Medulla oblongata (tissue), 1 donor: ENCODE measurements at regions not wholly inside any gene's neighbourhood (a gene's known extent, or its start where the extent isn't known, plus 50 kb on each side); places are given as distances from the start of the nearest gene placed in this dataset.
"Not testable (repeated sequence)": the region's sequence is repeated elsewhere in the genome, so short reads cannot be mapped to it uniquely, and the experiment has no call there.

Source experiments
- DNase-seq: peaks from one replicate; pipeline ENCODE4 v3.0.0-alpha.2; 2015; ENCODE audit errors: extremely low spot score

- DNase-seq = no peak
Measured at GRCh38 chr2:21332993-21333625, 209.3 kb downstream of the TDRD15 start.

- DNase-seq = no peak
Measured at GRCh38 chr2:21333684-21334083, 209.9 kb downstream of the TDRD15 start.

- DNase-seq = no peak
Measured at GRCh38 chr2:21346984-21347383, 223.2 kb downstream of the TDRD15 start.

- DNase-seq = no peak
Measured at GRCh38 chr2:21353879-21354679, 230.3 kb downstream of the TDRD15 start.

GRCh38 chr2:21356086-21356856 lies 232.5 kb downstream of the TDRD15 start:
- no peak for DNase-seq

- DNase-seq = no peak
Measured at GRCh38 chr2:21356857-21357255, 233.1 kb downstream of the TDRD15 start.

- no peak for DNase-seq
Measured at GRCh38 chr2:21358976-21359375, 235.2 kb downstream of the TDRD15 start.

GRCh38 chr2:21361384-21361783 lies 237.6 kb downstream of the TDRD15 start:
- no peak for DNase-seq

GRCh38 chr2:21361957-21362486 lies 238.3 kb downstream of the TDRD15 start:
- no peak for DNase-seq

- DNase-seq = no peak
Measured at GRCh38 chr2:21363364-21363763, 239.6 kb downstream of the TDRD15 start.

GRCh38 chr2:21367421-21367820 lies 243.7 kb downstream of the TDRD15 start:
- DNase-seq = no peak

GRCh38 chr2:21369787-21370186 lies 246.0 kb downstream of the TDRD15 start:
- no peak for DNase-seq

GRCh38 chr2:21371499-21372003 lies 247.8 kb downstream of the TDRD15 start:
- DNase-seq = no peak

GRCh38 chr2:21372654-21373053 lies 248.9 kb downstream of the TDRD15 start:
- peak; percentile 50 for DNase-seq

- DNase-seq = peak; percentile 31
Measured at GRCh38 chr2:21376864-21377263, 253.1 kb downstream of the TDRD15 start.

GRCh38 chr2:21379140-21379539 lies 255.4 kb downstream of the TDRD15 start:
- no peak for DNase-seq

- not testable (repeated sequence) for DNase-seq
Measured at GRCh38 chr2:21379668-21380067, 255.9 kb downstream of the TDRD15 start.

- DNase-seq = peak; percentile 73
Measured at GRCh38 chr2:21381421-21381820, 257.7 kb downstream of the TDRD15 start.

- peak; percentile 76 for DNase-seq
Measured at GRCh38 chr2:21382701-21383520, 259.1 kb downstream of the TDRD15 start.

- no peak for DNase-seq
Measured at GRCh38 chr2:21386666-21387065, 262.9 kb downstream of the TDRD15 start.

- DNase-seq = no peak
Measured at GRCh38 chr2:21392649-21393048, 268.9 kb downstream of the TDRD15 start.
